ENCODE measurements at regions not wholly inside any gene's neighbourhood (a gene's known extent, or its start where the extent isn't known, plus 50 kb on each side); places are given as distances from the start of the nearest gene placed in this dataset.

GRCh38 chr7:52938455-52939133, 96.8 kb upstream of the POM121L12 start:
- Histone ChIP-seq H3K4me3 (ENCODE audit: low read depth, low read length) (no peak overlapping the region), H3K27me3 (ENCODE audit: control insufficient read depth, insufficient read depth, low read length) (no peaks in the 10 kb centered on the region), H3K4me1 (ENCODE audit: control insufficient read depth, insufficient read depth, low read length) (no peaks in the 10 kb centered on the region), H3K9me3 (ENCODE audit: control insufficient read depth, insufficient read depth, low read depth, low read length) (no peaks in the 10 kb centered on the region), H3K9ac (ENCODE audit: low read length) (no peak overlapping the region), H3K36me3 (ENCODE audit: control insufficient read depth, insufficient read depth, low read length) (no peaks in the 10 kb centered on the region), H3K27ac (ENCODE audit: low read depth, low read length) (no peak overlapping the region)

- no peak overlapping the region for H3K4me3 ChIP-seq (ENCODE audit: low read depth, low read length)
- H3K27ac ChIP-seq (ENCODE audit: low read depth, low read length): peak overlapping the region; percentile 18; the same call in 1 of the 2 replicates
- no peaks in the 10 kb centered on the region for H3K9me3 ChIP-seq (ENCODE audit: control insufficient read depth, insufficient read depth, low read depth, low read length)
- no peaks in the 10 kb centered on the region for H3K4me1 ChIP-seq (ENCODE audit: control insufficient read depth, insufficient read depth, low read length)
- no peak overlapping the region for H3K9ac ChIP-seq (ENCODE audit: low read length)
- no peaks in the 10 kb centered on the region for H3K36me3 ChIP-seq (ENCODE audit: control insufficient read depth, insufficient read depth, low read length)
- no peaks in the 10 kb centered on the region for H3K27me3 ChIP-seq (ENCODE audit: control insufficient read depth, insufficient read depth, low read length)
Measured at GRCh38 chr7:52936750-52937149, 98.7 kb upstream of the POM121L12 start.

GRCh38 chr7:52928591-52928990, 106.8 kb upstream of the POM121L12 start:
- Histone ChIP-seq H3K36me3 (ENCODE audit: control insufficient read depth, insufficient read depth, low read length) (no peaks in the 10 kb centered on the region), H3K4me3 (ENCODE audit: low read depth, low read length) (no peak overlapping the region), H3K27me3 (ENCODE audit: control insufficient read depth, insufficient read depth, low read length) (no peaks in the 10 kb centered on the region), H3K9me3 (ENCODE audit: control insufficient read depth, insufficient read depth, low read depth, low read length) (no peaks in the 10 kb centered on the region; the same call in 1 of the 2 replicates), H3K9ac (ENCODE audit: low read length) (no peak overlapping the region), H3K4me1 (ENCODE audit: control insufficient read depth, insufficient read depth, low read length) (no peaks in the 10 kb centered on the region), H3K27ac (ENCODE audit: low read depth, low read length) (no peak overlapping the region)

GRCh38 chr7:52925332-52925731, 110.1 kb upstream of the POM121L12 start:
- no peaks in the 10 kb centered on the region for H3K36me3 ChIP-seq (ENCODE audit: control insufficient read depth, insufficient read depth, low read length)
- H3K9ac ChIP-seq (ENCODE audit: low read length): no peak overlapping the region
- H3K4me3 ChIP-seq (ENCODE audit: low read depth, low read length): no peak overlapping the region
- H3K9me3 ChIP-seq (ENCODE audit: control insufficient read depth, insufficient read depth, low read depth, low read length): no peaks in the 10 kb centered on the region; the same call in 1 of the 2 replicates
- H3K27ac ChIP-seq (ENCODE audit: low read depth, low read length): no peak overlapping the region
- H3K27me3 ChIP-seq (ENCODE audit: control insufficient read depth, insufficient read depth, low read length): no peaks in the 10 kb centered on the region
- H3K4me1 ChIP-seq (ENCODE audit: control insufficient read depth, insufficient read depth, low read length): no peaks in the 10 kb centered on the region; the same call in 1 of the 2 replicates

- H3K27me3 ChIP-seq (ENCODE audit: control insufficient read depth, insufficient read depth, low read length): no peaks in the 10 kb centered on the region
- no peaks in the 10 kb centered on the region for H3K36me3 ChIP-seq (ENCODE audit: control insufficient read depth, insufficient read depth, low read length)
- H3K9me3 ChIP-seq (ENCODE audit: control insufficient read depth, insufficient read depth, low read depth, low read length): no peaks in the 10 kb centered on the region
- no peak overlapping the region for H3K4me3 ChIP-seq (ENCODE audit: low read depth, low read length)
- H3K27ac ChIP-seq (ENCODE audit: low read depth, low read length): no peak overlapping the region; the same call in 1 of the 2 replicates
- no peak overlapping the region for H3K9ac ChIP-seq (ENCODE audit: low read length)
- peaks cover 7% of the 10 kb centered on the region for H3K4me1 ChIP-seq (ENCODE audit: control insufficient read depth, insufficient read depth, low read length)
Measured at GRCh38 chr7:52920977-52921376, 114.5 kb upstream of the POM121L12 start.

GRCh38 chr7:52917982-52918578, 117.4 kb upstream of the POM121L12 start:
- Histone ChIP-seq H3K27ac (ENCODE audit: low read depth, low read length) (no peak overlapping the region), H3K9me3 (ENCODE audit: control insufficient read depth, insufficient read depth, low read depth, low read length) (no peaks in the 10 kb centered on the region; the same call in 1 of the 2 replicates), H3K4me3 (ENCODE audit: low read depth, low read length) (no peak overlapping the region), H3K36me3 (ENCODE audit: control insufficient read depth, insufficient read depth, low read length) (no peaks in the 10 kb centered on the region), H3K9ac (ENCODE audit: low read length) (no peak overlapping the region), H3K27me3 (ENCODE audit: control insufficient read depth, insufficient read depth, low read length) (no peaks in the 10 kb centered on the region), H3K4me1 (ENCODE audit: control insufficient read depth, insufficient read depth, low read length) (peaks cover 7% of the 10 kb centered on the region)

GRCh38 chr7:52911795-52912194, 123.6 kb upstream of the POM121L12 start:
- Histone ChIP-seq H3K9me3 (ENCODE audit: control insufficient read depth, insufficient read depth, low read depth, low read length) (peaks cover 20% of the 10 kb centered on the region), H3K4me3 (ENCODE audit: low read depth, low read length) (no peak overlapping the region), H3K27ac (ENCODE audit: low read depth, low read length) (no peak overlapping the region), H3K36me3 (ENCODE audit: control insufficient read depth, insufficient read depth, low read length) (no peaks in the 10 kb centered on the region), H3K27me3 (ENCODE audit: control insufficient read depth, insufficient read depth, low read length) (no peaks in the 10 kb centered on the region), H3K9ac (ENCODE audit: low read length) (no peak overlapping the region), H3K4me1 (ENCODE audit: control insufficient read depth, insufficient read depth, low read length) (no peaks in the 10 kb centered on the region; the same call in 1 of the 2 replicates)

GRCh38 chr7:52911326-52911725, 124.1 kb upstream of the POM121L12 start:
- Histone ChIP-seq H3K4me1 (ENCODE audit: control insufficient read depth, insufficient read depth, low read length) (no peaks in the 10 kb centered on the region), H3K27me3 (ENCODE audit: control insufficient read depth, insufficient read depth, low read length) (no peaks in the 10 kb centered on the region), H3K4me3 (ENCODE audit: low read depth, low read length) (no peak overlapping the region), H3K9ac (ENCODE audit: low read length) (no peak overlapping the region), H3K27ac (ENCODE audit: low read depth, low read length) (no peak overlapping the region), H3K9me3 (ENCODE audit: control insufficient read depth, insufficient read depth, low read depth, low read length) (peaks cover 20% of the 10 kb centered on the region), H3K36me3 (ENCODE audit: control insufficient read depth, insufficient read depth, low read length) (no peaks in the 10 kb centered on the region)

GRCh38 chr7:52909935-52910334, 125.5 kb upstream of the POM121L12 start:
- H3K36me3 ChIP-seq (ENCODE audit: control insufficient read depth, insufficient read depth, low read length): no peaks in the 10 kb centered on the region
- H3K4me1 ChIP-seq (ENCODE audit: control insufficient read depth, insufficient read depth, low read length): no peaks in the 10 kb centered on the region
- peaks cover 20% of the 10 kb centered on the region for H3K9me3 ChIP-seq (ENCODE audit: control insufficient read depth, insufficient read depth, low read depth, low read length)
- H3K4me3 ChIP-seq (ENCODE audit: low read depth, low read length): no peak overlapping the region
- H3K9ac ChIP-seq (ENCODE audit: low read length): no peak overlapping the region
- H3K27me3 ChIP-seq (ENCODE audit: control insufficient read depth, insufficient read depth, low read length): no peaks in the 10 kb centered on the region
- no peak overlapping the region for H3K27ac ChIP-seq (ENCODE audit: low read depth, low read length)

GRCh38 chr7:52909131-52909530, 126.3 kb upstream of the POM121L12 start:
- H3K27me3 ChIP-seq (ENCODE audit: control insufficient read depth, insufficient read depth, low read length): no peaks in the 10 kb centered on the region
- no peaks in the 10 kb centered on the region for H3K36me3 ChIP-seq (ENCODE audit: control insufficient read depth, insufficient read depth, low read length)
- H3K9ac ChIP-seq (ENCODE audit: low read length): no peak overlapping the region
- H3K4me1 ChIP-seq (ENCODE audit: control insufficient read depth, insufficient read depth, low read length): no peaks in the 10 kb centered on the region
- no peak overlapping the region for H3K27ac ChIP-seq (ENCODE audit: low read depth, low read length)
- H3K9me3 ChIP-seq (ENCODE audit: control insufficient read depth, insufficient read depth, low read depth, low read length): peaks cover 20% of the 10 kb centered on the region
- H3K4me3 ChIP-seq (ENCODE audit: low read depth, low read length): no peak overlapping the region

- no peaks in the 10 kb centered on the region for H3K27me3 ChIP-seq (ENCODE audit: control insufficient read depth, insufficient read depth, low read length)
- H3K36me3 ChIP-seq (ENCODE audit: control insufficient read depth, insufficient read depth, low read length): no peaks in the 10 kb centered on the region
- H3K9me3 ChIP-seq (ENCODE audit: control insufficient read depth, insufficient read depth, low read depth, low read length): no peaks in the 10 kb centered on the region
- no peak overlapping the region for H3K4me3 ChIP-seq (ENCODE audit: low read depth, low read length)
- no peak overlapping the region for H3K9ac ChIP-seq (ENCODE audit: low read length)
- H3K27ac ChIP-seq (ENCODE audit: low read depth, low read length): no peak overlapping the region
- no peaks in the 10 kb centered on the region for H3K4me1 ChIP-seq (ENCODE audit: control insufficient read depth, insufficient read depth, low read length)
Measured at GRCh38 chr7:52897713-52898112, 137.7 kb upstream of the POM121L12 start.
